ENCODE measurements at regions not wholly inside any gene's neighbourhood (a gene's known extent, or its start where the extent isn't known, plus 50 kb on each side); places are given as distances from the start of the nearest gene placed in this dataset.
"Not testable (repeated sequence)": the region's sequence is repeated elsewhere in the genome, so short reads cannot be mapped to it uniquely, and the experiment has no call there.

DNA sequence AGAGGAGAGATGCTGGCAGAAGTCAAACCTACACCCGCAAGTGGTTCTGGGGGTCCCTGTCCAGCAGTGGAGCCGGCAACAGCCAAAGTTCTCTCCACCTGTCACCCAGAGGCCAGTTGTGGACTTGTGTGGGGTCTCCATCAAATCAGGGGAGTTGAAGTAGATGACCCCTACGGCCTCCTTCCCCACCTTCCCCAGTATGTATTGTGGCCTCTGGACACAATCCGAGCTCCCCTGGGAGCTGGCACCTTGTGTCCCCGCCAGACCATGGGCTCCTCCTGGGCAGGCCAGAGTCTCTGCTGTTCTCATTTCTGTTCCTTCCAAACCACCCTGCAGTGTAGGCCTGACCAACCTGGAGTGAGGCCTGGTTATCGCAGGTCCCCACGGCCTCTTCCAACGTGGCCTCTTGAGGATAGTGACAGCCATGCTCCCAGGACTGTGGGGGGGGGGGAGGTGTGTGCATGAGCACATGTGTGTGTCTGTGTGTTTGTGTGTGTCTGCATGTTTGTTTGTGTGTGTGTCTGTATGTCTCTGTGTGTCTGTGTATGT, 246.4 kb downstream of the MATN1 start:
- DNase-seq = no peak

DNA sequence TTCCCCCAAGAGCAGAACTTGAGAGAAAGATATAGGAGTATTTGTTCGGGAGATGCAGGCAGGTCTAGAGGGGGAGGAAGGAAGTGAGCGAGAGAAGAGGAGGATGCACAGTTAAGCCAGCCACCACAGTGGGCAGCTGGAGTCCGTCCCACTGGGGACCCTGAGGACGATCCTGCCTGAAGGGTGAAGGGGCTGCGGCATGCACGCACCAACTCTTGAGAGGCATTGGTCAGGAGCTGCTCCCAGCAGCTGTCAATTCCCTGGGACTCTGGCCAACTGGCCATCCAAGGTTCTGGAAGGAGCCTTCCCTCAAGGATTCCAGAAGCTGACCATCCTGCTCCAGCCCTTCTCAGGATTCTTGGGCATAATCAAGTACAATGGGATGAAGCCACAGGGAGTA, 246.9 kb downstream of the MATN1 start:
- DNase-seq = no peak

DNA sequence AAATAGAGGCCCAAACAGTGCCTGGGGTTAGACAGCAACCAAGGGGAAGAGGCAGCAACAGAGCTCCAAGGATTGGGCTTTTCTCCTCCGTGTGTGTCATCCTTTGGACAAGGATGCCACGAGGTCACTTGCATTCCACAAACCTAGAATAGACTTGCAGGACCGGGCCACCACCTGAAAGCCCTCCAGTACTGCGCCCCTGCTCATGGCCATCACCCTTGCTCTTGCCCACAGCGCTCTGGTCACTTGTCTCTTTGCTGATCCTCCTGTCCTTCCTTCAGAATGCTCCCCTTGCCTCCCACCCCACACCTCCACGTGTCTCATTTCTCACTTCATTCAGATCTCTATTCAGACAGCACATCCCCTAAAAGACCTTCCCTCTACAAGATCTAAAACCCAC, 247.4 kb downstream of the MATN1 start:
- DNase-seq = no peak

DNA sequence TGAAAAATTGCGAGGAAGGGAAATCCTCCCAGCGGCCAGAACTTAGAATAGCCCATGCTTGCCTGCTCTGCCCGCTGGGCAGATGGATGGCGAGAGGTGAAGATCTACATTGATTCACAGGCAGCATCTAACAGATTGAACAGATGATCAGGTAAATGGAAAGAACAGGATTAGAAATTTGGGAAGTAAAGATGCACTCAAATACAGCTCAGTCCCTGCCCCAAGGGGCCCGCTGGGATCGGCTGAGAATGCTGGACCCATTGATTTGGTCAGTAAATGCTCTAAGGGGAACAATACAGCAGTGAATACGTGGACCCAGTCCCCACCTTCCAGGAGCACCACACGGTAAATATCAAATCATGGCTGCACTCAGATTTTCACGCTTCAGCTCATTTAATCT, 248.2 kb downstream of the MATN1 start:
- no peak for DNase-seq

DNA sequence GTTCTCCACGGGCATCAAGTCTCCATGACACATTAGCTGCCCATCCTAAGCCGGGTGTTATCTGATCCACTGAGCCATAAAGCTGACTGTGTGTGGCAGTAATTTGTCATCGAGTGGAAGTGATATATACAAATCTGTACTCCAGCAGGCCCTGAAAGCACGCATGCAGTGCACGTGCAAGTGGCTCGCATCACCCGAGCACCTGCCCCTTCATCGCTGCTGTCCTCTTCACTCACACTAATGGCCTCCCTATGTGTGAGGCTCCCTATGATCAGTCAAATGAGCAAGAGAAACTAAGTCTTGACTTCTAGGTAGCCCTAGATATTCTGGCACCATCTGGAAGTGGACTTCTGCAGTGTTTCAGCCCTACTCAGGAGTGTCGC, 248.6 kb downstream of the MATN1 start:
- DNase-seq = no peak

DNA sequence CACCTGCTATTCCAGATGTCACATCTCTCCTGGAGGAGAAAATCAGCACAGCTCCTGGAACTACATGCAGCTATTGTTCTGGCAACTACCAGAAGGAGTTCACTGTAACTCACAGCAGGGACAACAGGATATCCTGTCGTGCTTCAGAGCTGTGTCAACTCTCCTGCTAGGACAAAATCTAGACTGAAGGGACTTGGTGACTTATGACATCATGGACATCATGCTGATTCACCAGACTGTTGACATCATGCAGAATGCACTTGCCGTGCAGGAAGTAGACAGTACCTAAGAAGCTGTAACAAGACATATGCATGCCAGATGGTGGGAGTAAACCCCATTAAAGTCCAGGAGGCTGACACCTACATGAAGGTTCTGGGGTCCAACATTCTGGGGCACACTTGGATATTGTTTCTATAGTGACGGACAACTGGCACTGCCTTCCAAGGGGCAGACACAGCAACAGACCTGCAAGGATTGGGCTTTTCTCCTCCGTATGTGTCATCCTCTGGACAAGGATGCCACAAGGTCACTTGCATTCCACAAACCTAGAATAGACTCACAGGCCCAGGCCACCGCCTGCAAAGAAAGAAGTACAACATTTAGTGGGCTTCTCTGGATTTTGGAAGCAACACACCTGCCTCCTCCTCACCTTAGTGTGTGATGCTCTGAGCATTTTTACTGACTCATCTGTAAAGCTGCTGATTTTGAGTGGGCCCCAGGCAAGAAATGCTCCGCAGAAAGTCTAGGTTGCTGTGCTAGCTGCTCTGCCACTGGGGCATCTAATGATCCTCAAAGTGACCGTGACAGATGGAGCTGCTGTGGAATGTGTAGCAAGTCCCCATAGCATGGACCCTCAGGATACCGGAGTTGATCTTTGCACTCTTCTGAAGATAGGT, 249.2 kb downstream of the MATN1 start:
- DNase-seq = no peak

DNA sequence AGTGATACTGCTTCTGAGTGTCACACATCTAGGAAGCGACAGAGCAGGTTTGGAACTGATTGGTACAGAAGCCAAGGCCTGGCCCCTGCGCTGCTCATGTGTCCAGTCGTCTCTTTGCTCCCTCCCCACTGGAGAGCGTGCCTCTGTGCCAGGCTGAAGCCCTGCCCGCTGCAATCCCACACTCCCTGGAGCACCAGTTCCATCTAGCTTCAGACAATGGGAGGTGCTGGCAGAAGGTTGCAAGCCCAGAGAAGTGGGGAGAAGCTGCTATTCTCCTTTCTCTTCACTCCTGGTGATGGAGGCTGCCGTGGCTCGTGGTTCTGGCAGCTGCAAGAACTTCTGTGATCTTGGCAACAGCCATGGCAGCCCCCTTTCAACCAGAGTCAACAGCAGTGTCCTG, 250.9 kb downstream of the MATN1 start:
- DNase-seq = no peak

DNA sequence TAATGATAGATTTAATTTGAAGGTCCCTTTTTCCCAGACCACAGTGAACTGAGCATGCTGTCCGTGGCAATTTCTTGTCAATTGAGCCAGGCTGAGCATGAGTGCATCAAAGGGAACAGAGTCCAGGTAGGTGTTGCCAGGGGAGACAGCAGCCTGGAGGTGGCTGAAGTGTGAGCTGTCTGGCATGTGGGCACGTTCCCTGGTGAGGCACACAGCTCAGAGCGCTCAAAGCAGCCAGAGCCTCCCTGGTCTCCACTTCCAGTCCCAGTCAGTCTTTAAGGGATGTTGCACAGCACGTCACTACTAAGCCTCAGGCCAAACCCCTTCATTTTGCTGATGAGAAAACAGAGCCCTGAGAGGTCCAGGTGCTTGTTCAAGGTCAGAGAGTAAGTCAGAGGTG, 251.4 kb downstream of the MATN1 start:
- DNase-seq = no peak

DNA sequence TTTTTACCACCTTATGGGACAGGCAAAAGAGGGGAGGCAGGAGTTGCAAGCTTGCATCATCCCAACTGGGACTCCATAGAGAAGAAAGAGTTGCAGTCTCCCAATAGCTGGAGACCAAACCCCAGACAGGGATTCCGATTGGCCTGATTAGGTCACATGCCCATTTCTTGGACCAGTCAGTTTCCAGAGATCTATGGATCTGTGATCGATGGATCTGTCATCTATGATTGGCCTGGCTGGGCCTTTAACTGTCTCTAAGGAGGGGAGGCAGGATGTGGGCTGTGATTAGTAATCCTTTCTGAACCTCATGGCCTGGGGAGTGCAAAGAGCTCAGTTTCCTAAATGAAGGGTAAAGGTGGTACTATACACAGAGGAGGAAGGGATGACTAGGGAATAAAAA, 252.1 kb downstream of the MATN1 start:
- DNase-seq = no peak

DNA sequence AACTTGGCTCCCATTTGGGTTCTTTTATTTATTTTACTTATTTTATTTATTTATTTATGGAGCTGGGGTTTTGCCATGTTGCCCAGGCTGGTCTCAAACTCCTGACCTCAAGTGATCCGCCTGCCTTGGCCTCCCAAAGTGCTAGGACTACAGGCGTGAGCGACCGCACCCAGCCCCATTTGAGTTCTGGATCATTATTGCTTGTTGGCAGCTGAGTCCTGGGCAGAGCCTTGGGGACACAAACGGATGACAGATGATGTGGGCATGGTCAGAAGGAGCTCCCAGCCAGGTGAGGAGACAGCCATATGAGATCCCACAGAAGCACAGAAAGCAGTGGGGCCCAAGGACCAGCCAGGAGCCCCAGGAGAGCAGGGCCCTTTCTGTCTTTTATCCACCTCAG, 254.0 kb downstream of the MATN1 start:
- DNase-seq = no peak

DNA sequence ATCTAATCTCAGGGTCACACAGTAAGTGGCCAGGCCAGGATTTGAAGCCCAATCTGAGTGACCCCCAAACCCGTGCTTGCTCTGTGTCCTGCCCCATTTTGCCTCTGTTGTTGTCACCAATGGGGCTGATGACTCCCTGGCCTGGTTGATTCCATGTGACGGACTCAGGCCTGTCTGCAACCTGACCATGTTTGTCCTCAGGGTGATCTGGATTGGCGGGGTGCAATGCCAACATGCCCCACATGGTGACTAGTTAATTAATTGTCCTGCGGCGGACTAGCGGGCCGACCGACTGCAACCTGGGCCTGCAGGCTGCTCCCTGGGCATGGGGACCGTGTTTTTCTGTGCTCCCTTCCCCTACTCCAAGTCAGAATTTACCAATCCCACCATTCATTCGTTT, 256.3 kb downstream of the MATN1 start:
- no peak for DNase-seq

DNA sequence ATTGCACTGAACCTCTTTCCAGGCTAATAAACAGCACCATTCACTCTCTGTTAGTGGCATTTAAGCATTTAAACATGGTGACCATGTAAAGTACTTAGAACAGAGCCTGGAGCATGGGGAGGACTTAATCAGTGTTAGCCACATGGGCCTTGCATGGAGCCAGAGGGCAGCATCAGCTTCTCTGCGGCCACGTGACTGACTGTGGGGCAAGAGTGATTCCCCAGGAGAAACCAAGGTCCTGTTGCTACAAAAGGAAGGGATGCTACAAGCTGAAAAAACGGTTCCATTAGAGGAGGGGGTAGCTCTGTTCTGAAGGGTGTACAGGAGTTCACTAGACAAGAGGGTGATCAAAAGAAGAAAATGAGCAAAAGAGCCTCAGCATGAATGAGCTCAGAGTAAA, 256.8 kb downstream of the MATN1 start:
- no peak for DNase-seq

DNA sequence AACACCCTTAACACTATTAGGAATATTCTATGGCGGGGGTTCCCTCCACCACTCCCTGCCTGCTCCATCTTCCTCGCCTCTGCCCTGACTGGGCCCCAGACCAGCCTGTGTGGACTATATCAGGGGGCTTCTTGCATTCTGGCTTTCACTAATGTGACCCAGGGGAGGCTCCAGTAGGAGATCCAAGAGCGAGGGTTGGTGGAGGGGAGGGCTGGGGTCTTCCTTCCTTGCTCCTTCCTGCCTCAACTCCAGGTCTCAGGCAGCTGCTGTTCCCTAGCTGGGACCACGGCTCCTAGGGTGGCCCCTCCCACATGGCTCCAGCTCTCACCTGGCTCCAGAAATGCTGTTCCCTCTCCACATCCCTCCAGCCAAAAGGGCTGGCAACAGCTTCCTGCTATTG, 257.4 kb downstream of the MATN1 start:
- DNase-seq = no peak

DNA sequence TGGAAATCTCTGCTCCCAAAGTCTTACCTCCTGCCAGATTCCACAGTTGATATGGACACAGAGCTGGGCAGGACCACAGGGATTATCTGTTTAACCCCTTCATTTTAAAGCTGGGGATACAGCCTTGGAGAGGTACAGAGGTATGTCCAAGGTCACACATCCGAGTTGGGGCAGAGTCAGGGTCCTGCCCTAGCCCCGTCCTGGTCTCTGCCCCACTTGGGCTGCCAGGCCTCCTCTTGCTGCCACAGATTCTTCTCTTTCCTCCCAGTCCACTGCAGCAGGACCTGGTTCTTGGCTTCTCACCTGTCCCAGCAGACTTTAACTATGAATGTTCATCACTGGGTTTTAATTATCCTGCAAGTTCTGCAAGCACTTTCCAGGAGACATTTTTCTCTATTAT, 258.3 kb downstream of the MATN1 start:
- no peak for DNase-seq

DNA sequence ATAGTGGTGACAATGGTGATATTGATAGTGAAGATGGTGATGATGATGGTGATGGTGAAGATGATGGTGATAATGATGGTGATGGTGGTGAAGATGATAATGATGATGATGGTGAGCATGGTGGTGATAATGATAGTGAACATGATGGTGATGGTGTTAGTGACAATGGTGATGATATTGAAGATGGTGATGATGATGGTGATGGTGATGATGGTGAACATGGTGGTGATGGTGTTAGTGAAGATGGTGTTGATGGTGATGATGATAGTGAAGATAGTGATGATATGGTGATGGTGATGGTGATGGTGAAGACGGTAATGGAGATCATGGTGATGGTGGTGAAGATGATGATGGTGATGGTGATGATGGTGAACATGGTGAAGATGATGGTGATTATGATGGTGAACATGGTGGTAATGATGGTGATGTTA, 259.2 kb downstream of the MATN1 start:
- no peak for DNase-seq

DNA sequence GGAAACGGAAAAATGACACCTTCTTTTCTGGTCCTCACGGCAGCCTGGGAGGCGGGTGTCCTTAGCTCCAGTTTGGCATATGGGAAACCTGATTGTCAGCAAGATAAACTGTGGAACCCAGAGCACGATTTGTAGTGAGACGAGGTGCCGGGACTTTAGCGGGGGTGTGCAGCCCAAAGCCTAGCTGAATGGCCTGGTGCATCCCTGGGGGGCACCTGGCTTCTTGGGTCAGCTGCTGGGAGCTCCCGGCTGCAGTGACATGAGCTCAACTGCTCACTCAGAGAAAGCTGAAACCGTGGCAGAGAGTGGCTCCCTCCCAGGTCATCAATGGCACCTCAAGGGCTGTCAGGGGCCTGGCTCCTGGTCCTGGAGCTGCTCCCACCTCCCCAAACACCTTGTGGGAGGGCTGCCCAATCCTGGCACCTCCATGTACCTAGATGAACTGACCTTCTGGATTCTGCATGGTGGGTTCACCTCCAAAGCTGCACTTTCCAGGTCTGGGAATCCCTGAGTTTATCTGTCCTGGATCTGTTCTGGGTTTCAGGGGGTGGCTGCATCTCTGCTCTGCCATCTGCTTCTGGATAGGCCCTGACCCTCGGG, 260.5 kb downstream of the MATN1 start:
- no peak for DNase-seq

DNA sequence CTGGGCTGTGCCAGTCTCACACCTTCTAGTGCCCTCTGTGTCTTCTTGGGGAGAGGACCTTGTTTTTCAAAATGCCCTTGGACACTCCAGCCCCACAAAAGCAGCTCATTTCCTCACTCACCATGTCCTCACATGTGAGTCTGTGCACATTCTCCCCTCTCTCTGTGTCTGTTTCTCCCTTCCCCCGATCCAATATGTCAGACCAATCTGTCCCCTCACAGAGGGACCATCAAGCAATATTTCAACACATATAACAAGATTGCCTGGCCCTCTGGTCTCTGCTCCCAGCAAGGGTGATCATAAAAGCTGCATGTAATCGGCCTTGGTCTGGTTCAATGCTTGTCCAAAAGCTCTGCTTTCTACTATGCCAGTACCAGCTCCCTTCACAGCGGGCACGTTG, 261.2 kb downstream of the MATN1 start:
- DNase-seq = no peak

DNA sequence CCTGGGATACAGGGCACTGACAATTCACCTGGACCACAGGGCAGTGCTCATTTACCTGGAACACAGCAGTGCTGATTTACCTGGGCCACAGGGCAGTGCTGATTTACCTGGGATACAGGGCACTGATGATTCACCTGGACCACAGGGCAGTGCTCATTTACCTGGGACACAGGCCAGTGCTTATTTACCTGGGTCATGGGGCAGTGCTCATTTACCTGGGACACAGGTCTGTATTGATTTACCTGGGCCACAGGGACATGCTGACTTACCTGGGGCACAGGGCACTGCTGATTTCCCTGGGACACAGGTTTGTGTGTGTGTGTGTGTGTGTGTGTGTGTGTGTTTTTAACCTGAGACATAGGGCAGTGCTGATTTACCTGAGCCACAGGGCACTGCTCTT, 261.7 kb downstream of the MATN1 start:
- DNase-seq = no peak

DNA sequence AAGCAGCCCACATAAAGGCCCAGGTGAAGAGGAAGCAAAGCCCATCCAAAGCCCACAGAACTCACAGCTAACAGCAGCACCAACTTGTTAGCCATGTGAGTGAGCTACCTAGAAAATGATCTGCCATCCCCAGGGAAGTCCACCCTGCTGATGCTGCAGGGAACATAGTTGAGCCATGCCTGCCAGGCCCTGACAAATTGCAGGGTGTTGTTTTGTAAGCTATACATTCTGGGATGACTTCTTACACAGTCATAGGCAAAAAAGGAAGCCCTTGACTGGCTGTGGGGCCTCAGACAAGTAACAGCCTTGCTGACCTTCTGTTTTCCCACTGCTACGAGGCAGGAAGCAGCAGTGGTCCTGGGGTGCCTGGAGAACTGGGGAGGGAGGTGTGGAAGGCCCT, 262.7 kb downstream of the MATN1 start:
- no peak for DNase-seq

DNA sequence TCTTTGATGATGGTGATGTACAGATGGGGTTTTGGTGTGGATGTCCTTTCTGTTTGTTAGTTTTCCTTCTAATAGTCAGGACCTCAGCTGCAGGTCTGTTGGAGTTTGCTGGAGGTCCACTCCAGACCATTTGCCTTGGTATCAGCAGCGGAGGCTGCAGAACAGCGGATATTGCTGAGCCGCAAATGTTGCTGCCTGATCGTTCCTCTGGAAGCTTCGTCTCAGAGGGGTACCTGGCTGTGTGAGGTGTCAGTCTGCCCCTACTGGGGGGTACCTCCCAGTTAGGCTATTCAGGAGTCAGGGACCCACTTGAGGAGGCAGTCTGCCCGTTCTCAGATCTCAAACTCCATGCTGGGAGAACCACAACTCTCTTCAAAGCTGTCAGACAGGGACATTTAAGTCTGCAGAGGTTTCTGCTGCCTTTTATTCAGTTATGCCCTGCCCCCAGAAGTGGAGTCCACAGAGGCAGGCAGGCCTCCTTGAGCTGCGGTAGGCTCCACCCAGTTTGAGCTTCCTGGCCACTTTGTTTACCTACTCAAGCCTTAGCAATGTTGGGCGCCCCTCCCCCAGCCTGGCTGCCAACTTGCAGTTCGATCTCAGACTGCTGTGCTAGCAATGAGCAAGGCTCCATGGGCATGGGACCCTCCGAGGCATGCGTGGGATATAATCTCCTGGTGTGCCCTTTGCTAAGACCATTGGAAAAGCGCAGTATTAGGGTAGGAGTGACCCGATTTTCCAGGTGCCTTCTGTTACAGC, 264.5 kb downstream of the MATN1 start:
- DNase-seq = not testable (repeated sequence)

DNA sequence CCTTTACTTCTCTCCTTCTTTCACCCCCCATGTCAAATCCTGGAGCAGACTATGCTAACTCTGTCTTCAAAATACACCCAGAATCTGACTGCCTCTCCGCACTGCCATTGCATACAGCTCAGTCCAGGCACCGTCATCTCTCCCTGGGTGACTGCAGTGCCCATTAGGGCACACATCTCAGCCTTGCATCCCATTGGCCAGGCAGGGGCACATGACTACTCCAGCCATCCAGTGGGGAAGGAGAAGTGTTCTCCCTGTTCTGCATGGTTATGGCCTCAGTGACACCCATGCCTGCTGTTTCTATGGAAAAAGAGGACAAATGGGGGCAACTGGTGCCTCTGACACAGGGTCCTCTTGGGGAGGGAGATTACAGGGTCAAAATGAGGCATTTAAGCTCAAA, 270.5 kb downstream of the MATN1 start:
- DNase-seq = no peak

DNA sequence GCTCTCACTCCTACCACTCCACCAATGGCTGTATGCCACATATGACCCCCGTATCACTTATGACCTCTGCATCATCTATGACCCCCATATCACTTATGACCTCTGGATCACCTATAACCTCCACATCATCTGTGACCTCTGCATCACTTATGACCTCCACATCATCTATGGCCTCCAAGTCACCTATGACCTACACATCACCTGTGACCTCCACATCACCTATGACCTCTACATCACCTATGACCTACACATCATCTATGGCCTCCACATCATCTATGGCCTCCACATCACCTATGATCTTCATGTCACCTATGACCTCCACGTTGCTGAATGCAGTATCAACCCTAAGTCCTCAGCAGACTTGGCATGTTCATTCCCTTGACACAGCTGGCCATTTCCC, 271.2 kb downstream of the MATN1 start:
- DNase-seq = no peak

DNA sequence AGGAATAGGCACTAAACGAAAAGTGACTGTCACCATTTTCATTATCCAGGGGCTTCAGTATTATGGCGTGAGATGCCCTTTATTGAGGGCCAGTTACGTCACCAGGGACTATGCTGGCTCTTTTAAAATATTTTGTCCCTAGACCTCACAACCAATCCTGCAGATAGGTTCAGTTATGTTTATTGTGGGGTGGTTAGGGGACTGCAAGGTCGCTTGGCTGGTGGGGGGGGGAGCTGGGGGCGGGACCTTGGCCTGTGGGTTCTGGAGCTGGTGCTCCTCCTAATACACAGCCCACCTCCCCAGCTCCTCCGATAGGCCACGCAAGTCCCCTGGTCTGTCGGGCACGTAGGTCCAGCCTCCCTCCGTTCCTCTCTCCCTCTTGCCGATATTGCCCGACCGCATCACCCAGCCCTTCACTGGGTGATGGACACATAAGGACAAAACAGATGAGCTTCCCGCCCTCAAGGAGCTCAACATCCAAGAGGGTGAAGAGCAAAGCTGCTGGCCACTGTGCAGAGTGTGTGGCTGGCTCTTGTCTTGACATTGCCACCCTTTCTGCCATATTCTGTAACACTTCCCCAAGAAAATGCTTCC, 271.8 kb downstream of the MATN1 start:
- no peak for DNase-seq

Data from NCI-H524 treated with DMSO at 0.1 percent for 48 hours (cell line).